HG03558 (cell line): ENCODE measurements at regions not wholly inside any gene's neighbourhood (a gene's known extent, or its start where the extent isn't known, plus 50 kb on each side); places are given as distances from the start of the nearest gene placed in this dataset.

Source experiments
- ATAC-seq: cut with Tn5 transposase; IDR thresholded peaks from one replicate; pipeline ENCODE4 v1.9.1; 2021; ENCODE audit warnings: moderate number of reproducible peaks; ENCODE audit not compliant: unreplicated experiment; ENCODE audit errors: extremely low read depth

DNA sequence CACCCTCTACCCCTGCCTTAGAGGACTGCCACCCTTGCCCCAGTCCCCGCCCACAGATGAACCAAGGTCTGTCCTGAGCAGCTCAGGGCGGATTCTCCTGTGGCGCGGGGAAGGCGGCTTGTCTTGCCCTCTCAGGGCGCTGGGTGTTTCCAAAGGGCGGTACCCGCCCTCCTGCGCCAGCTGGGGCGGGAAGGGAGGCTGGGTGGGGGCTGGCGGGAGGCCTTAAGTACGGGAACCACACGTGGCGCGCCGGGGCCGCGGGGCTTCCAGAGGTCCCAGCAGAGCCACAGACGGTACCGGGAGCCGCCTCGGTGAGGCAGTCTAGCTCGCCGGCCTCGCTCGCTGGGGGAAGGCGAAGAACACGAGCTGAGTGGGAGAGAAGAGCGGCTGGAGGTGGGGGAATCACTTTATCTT, 361.1 kb downstream of the MID1IP1 start:
- no peak for ATAC-seq

DNA sequence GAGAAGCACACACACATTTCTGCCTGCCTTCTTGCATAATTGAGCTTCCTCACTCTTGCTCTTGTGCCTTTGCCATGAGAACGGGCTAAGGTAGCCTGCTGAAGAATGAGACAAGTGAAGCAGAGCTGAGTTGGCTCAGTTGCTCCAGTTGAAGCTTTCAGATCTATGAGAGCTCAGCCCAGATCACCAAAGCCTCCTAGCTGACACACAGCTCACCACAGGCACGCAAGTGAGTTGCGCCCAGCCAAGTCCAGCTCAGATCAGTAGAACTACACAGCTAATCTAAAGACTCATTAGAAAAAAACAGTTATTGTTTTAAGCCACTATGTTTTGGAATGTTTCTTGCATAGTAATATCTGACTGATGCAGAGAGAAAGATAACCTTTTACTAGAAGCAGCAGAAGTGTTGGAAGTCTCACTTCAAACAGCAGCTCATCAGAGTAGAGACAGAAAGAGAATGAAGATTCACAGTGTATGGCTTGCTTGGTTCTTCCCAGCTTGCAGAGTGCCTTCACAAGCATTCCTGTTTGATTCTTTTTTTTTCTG, 362.4 kb downstream of the MID1IP1 start:
- ATAC-seq: no peak

DNA sequence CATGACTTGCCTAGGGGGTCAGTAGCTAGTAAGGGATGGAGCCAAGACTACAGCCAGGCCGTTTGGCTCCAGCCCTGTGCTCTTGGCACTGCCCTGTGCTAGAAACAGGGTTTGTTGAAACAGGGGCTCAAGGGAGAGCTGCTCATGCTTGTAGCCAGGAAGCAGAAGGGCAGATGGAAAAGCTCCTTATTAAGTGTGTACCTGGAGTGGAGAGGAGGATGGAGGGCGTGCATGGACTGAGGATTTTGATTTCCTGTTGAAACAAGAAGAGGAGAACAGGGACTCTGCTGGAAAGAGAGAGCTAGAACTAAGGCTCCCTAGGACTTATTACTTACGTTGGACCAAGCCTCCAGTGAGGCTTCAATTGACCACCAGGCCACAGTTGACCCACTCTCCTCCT, 363.0 kb downstream of the MID1IP1 start:
- no peak for ATAC-seq

DNA sequence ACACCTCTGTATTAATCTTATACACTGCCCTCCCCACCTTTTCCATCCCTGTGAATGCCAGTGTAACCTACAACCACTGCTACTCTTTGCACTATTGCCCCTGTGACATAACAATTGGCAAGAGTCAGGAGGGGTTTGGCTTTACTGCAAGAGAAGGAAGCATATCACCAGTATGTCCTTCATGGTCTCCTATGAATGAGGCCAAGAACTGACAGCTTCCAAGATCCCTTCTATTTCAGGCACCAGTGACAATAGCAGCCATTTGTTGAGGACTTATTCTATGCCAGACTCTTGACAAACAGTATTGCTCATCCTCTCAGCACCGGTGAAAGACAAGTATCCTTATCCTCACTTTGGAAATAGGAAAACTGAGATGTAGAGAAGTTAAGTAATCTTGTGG, 363.9 kb downstream of the MID1IP1 start:
- no peak for ATAC-seq

DNA sequence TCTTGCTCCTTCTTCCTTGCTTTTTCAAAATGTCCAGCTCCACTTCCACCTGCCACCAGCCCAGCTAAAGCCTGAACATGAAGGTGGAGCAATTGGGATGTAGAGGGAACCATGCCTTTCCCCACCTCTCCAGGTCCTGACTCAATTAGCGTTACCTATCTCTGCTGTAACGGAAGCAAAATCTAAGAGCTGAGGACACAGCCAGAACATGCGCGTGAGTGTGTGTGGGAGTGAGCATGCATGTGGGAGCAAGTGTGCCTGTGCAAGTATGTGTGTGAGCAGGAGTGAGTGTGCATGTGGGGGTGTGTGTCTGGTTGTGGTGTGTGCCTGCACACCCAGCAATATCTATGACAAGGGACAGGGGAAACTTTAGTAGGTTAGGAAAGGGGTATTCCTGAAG, 364.5 kb downstream of the MID1IP1 start:
- ATAC-seq: no peak

GRCh38 chrX:39167791-39168190, 366.5 kb downstream of the MID1IP1 start:
- ATAC-seq: no peak

GRCh38 chrX:39168609-39169008, 367.4 kb downstream of the MID1IP1 start:
- ATAC-seq: no peak

GRCh38 chrX:39169976-39170375, 368.7 kb downstream of the MID1IP1 start:
- ATAC-seq: no peak

GRCh38 chrX:39170464-39170863, 369.2 kb downstream of the MID1IP1 start:
- no peak for ATAC-seq

- ATAC-seq: no peak
Measured at GRCh38 chrX:39171686-39172085, 370.4 kb downstream of the MID1IP1 start.

DNA sequence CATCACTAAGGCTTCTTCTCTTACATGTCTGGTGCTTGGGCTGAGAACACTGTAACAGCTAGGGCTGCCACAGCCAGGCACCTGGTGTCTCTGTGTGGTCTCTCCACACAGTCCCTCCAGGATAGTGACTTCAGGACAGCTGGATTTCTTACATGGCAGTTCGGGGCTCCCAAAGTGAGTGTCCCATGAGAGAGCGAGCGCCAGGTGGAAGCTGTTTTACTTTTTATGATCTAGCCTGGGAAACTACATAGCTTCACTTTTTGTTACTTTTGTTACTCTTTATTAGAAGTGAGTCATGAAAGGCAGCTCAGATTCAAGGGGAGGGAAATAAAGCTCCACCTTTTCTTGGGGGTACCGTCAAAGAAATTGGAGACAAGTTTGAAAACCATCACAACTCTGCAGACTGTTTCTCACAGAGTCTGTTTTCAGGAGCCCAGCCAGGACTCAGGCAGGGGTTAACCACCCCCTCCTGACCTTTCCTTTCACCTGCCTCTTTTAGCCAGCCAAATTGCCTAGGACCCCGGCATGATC, 373.0 kb downstream of the MID1IP1 start:
- no peak for ATAC-seq

GRCh38 chrX:39174772-39175417, 373.6 kb downstream of the MID1IP1 start:
- no peak for ATAC-seq

- ATAC-seq: no peak
Measured at GRCh38 chrX:39175418-39176057, 374.3 kb downstream of the MID1IP1 start.

DNA sequence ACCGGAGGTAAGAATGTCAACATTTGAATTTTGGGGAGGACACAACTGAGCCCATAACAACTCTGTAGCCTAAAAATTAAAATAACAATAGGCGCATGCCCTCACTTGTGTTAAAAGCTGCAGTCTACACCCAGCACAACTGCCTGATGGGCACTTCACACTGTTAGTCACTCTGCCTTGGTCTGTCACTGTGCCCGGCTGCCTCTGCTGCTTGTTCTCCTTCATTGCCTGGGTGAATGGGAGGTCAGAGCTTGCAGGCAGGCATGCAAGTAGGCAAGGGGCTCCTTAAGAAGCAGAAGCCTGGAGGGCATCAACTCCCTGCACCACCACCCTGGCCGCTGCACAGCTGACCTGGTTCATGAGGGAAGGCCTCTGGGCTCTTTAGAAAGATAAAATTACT, 374.8 kb downstream of the MID1IP1 start:
- no peak for ATAC-seq

DNA sequence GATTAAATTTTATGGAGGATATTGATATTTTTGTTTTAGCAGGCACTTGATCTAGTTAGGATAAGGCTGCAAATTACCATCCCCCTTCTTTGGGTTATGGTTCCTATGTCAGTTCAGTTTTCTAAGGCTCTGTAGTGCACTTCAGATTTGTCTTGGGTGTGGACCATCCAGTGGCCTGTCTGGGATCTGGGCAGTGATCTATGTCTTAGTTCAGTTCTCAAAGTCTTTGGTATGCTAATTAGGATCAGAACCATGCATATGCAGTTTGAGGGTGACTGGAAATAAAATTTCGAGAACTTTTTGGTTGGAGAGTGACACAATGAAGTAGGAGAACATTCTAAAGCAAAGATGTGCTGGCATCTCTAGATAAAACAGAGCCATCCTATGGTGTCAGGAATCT, 388.2 kb downstream of the MID1IP1 start:
- no peak for ATAC-seq

GRCh38 chrX:39194673-39195072, 393.4 kb downstream of the MID1IP1 start:
- no peak for ATAC-seq

- no peak for ATAC-seq
Measured at GRCh38 chrX:39195156-39195555, 393.9 kb downstream of the MID1IP1 start.

GRCh38 chrX:39196192-39197102, 395.2 kb downstream of the MID1IP1 start:
- peak; percentile 90 for ATAC-seq

- no peak for ATAC-seq
Measured at GRCh38 chrX:39199429-39199828, 398.2 kb downstream of the MID1IP1 start.

DNA sequence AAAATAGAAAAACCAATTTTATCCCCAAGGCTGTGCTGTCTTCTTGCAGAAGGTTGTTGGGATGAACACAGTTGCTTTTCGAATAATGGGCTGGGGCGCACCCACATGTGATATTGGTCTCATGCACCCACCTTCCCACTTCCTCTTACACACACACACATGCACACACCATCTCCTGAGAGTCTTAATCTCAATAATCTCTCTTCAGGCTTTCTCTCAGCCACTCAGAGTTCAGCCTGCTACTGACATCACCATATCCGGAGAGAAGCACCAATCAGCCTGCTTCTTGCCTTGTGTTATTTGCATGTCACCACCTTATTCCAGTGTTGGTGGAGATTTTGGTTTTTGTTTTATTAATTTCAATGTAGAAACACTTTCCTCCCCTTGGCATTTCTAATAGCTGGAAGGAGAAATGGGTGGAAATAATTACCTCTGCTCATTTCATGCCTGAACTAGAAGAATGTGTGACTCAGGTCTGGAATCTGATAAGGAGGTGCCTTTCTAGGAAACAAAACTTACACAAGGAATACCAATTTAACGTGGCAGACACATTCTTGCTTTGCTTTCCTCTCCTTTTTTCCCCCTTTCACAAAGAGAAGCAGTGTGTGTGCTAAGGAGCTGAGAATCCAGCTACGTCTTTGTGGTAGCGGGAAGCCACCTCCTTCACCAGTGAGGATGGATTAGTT, 400.2 kb downstream of the MID1IP1 start:
- no peak for ATAC-seq
